WERI-Rb-1 (cell line): ENCODE measurements at regions not wholly inside any gene's neighbourhood (a gene's known extent, or its start where the extent isn't known, plus 50 kb on each side); places are given as distances from the start of the nearest gene placed in this dataset.

Source experiments
- DNase-seq: peaks from one replicate; pipeline ENCODE4 v3.0.0-alpha.2; 2020
- H3K27ac ChIP-seq: fragments of 250-450 bp; sonication (Bioruptor Pico); 2 replicates; pipeline ENCODE4 v1.5.1; 2020; ENCODE audit warnings: mild to moderate bottlenecking, moderate library complexity
- H3K27me3 ChIP-seq: fragments of 250-450 bp; sonication (Bioruptor Pico); 2 replicates; pipeline ENCODE4 v1.5.1; 2021; ENCODE audit warnings: mild to moderate bottlenecking, low read depth, moderate library complexity; ENCODE audit not compliant: insufficient read depth, severe bottlenecking
- H3K36me3 ChIP-seq: fragments of 250-450 bp; sonication (Bioruptor Pico); 2 replicates; pipeline ENCODE4 v1.5.1; 2020; ENCODE audit warnings: mild to moderate bottlenecking, moderate library complexity
- H3K4me3 ChIP-seq: 2 replicates; pipeline ENCODE4 v1.5.1; 2011; ENCODE audit warnings: low read depth, mild to moderate bottlenecking, control low read depth, low read length
- H3K9me3 ChIP-seq: fragments of 250-450 bp; sonication (Bioruptor Pico); 2 replicates; pipeline ENCODE4 v1.5.1; 2021; ENCODE audit warnings: mild to moderate bottlenecking, moderate library complexity; ENCODE audit not compliant: severe bottlenecking
- TF ChIP-seq, protein P1 (sequence below): IDR thresholded peaks from 2 replicates; pipeline ENCODE4 v1.5.1; 2011; ENCODE audit warnings: low read depth, mild to moderate bottlenecking, control low read depth, inconsistent platforms, low read length

- Histone ChIP-seq H3K27me3 (no peaks in the 10 kb centered on the region), H3K9me3 (no peaks in the 10 kb centered on the region), H3K4me3 (no peak overlapping the region), H3K27ac (no peak overlapping the region), H3K36me3 (no peaks in the 10 kb centered on the region)
- peak; percentile 61 for DNase-seq
- TF ChIP-seq, protein P1, sequence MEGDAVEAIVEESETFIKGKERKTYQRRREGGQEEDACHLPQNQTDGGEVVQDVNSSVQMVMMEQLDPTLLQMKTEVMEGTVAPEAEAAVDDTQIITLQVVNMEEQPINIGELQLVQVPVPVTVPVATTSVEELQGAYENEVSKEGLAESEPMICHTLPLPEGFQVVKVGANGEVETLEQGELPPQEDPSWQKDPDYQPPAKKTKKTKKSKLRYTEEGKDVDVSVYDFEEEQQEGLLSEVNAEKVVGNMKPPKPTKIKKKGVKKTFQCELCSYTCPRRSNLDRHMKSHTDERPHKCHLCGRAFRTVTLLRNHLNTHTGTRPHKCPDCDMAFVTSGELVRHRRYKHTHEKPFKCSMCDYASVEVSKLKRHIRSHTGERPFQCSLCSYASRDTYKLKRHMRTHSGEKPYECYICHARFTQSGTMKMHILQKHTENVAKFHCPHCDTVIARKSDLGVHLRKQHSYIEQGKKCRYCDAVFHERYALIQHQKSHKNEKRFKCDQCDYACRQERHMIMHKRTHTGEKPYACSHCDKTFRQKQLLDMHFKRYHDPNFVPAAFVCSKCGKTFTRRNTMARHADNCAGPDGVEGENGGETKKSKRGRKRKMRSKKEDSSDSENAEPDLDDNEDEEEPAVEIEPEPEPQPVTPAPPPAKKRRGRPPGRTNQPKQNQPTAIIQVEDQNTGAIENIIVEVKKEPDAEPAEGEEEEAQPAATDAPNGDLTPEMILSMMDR = peak; percentile 89
Measured at GRCh38 chrX:39152106-39152649, 350.9 kb downstream of the MID1IP1 start.

DNA sequence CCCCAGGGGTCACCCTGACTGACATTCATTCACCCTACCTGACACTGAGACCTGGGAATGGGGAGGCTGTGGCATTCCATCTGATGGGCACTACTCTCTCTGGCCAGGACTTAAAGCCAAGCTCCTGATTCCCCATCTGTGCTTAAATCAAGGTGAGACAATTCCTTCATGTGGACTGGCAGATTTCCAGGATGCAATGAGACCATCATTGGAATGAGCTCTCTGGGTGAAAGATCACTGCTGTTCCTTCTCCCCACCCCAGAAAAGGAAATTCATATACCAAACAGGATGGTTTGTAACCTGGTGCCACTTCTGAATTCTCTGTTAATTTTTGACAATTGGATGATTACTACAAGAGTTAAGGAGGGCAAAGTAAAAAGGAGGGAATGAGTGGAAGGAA lies 354.8 kb downstream of the MID1IP1 start:
- Histone ChIP-seq H3K27ac (no peak overlapping the region), H3K27me3 (peaks cover 2% of the 10 kb centered on the region), H3K36me3 (no peaks in the 10 kb centered on the region), H3K9me3 (no peaks in the 10 kb centered on the region), H3K4me3 (no peak overlapping the region)
- TF ChIP-seq, protein P1 = no peak
- no peak for DNase-seq

GRCh38 chrX:39157006-39157405 lies 355.7 kb downstream of the MID1IP1 start:
- no peak overlapping the region for H3K27ac ChIP-seq
- no peaks in the 10 kb centered on the region for H3K9me3 ChIP-seq
- no peak overlapping the region for H3K4me3 ChIP-seq
- TF ChIP-seq, protein P1 = no peak
- no peaks in the 10 kb centered on the region for H3K36me3 ChIP-seq
- H3K27me3 ChIP-seq = peaks cover 2% of the 10 kb centered on the region
- DNase-seq = no peak

- TF ChIP-seq, protein P1 = no peak
- Histone ChIP-seq H3K27me3 (peaks cover 2% of the 10 kb centered on the region), H3K27ac (no peak overlapping the region), H3K36me3 (no peaks in the 10 kb centered on the region), H3K9me3 (no peaks in the 10 kb centered on the region), H3K4me3 (no peak overlapping the region)
- no peak for DNase-seq
Measured at GRCh38 chrX:39157796-39158195, 356.5 kb downstream of the MID1IP1 start.

DNA sequence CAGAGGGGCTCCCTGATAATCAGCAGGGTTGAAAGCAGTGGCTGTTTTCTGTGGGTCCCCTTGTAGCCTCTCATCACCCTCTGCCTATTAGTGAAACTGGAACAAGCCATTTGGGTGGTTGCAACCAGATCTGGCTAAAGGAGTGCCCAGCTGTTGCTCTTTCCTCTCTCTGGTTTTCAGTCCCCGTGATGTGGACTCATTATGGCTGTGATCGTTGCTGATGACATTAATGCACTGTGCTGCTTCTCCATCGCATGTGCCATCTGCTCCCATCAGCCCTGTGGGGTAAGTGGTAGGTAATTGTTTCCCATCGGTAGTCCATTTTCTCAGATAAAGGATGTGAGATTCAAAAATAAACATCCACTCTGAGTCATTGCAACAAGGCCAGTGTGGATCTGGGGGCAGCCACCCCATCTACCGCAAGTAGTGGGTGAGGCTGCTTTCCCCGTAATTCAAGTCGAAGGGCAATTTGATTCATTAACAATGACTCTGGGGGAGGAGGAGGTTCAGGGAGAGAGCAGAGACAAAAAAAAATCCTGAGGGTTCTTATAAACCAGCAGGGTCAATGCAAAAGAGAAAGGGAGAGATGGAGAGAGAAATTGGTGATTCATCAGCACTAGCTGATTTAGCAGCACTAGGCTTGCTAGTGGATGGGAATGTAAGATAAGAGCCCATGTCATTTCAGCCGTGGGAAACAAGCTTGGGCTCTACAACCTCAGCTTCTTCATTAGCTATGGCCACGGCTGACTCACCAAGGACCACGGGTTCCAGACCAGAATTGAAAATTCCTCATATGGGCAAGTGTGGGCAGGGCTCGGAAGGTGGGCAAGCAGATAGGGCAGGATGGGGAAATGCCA lies 357.8 kb downstream of the MID1IP1 start:
- Histone ChIP-seq H3K9me3 (no peaks in the 10 kb centered on the region), H3K4me3 (no peak overlapping the region), H3K27ac (no peak overlapping the region), H3K36me3 (no peaks in the 10 kb centered on the region), H3K27me3 (peaks cover 2% of the 10 kb centered on the region)
- TF ChIP-seq, protein P1 = no peak
- DNase-seq = no peak
